Neuronal stem cell (in vitro differentiated cells): ENCODE measurements at regions not wholly inside any gene's neighbourhood (a gene's known extent, or its start where the extent isn't known, plus 50 kb on each side); places are given as distances from the start of the nearest gene placed in this dataset.

ENCODE experiments used
- DNase-seq: peaks from one replicate; pipeline ENCODE4 v3.0.0-alpha.2; 2013; ENCODE audit warnings: low spot score
- H2AFZ ChIP-seq: one replicate; pipeline ENCODE4 v1.6.1; 2013; ENCODE audit warnings: mild to moderate bottlenecking, low read length, inconsistent platforms
- H2AK5ac ChIP-seq: 2 replicates; pipeline ENCODE4 v1.6.1; 2013; ENCODE audit warnings: low read depth, mild to moderate bottlenecking, inconsistent platforms, low read length, moderate library complexity, mixed read lengths
- H2BK120ac ChIP-seq: 2 replicates; pipeline ENCODE4 v1.6.1; 2013; ENCODE audit warnings: low read depth, mild to moderate bottlenecking, inconsistent platforms, low read length, moderate library complexity, mixed read lengths
- H2BK12ac ChIP-seq: one replicate; pipeline ENCODE4 v1.6.1; 2013; ENCODE audit warnings: low read length, inconsistent platforms
- H2BK15ac ChIP-seq: 2 replicates; pipeline ENCODE4 v1.6.1; 2013; ENCODE audit warnings: mild to moderate bottlenecking, low read length, inconsistent platforms, mixed read lengths
- H2BK5ac ChIP-seq: one replicate; pipeline ENCODE4 v1.6.1; 2013; ENCODE audit warnings: inconsistent platforms, mild to moderate bottlenecking, low read length, moderate library complexity
- H3K14ac ChIP-seq: one replicate; pipeline ENCODE4 v1.6.1; 2013; ENCODE audit warnings: low read length, inconsistent platforms
- H3K18ac ChIP-seq: 2 replicates; pipeline ENCODE4 v1.6.1; 2013; ENCODE audit warnings: low read length, inconsistent platforms
- H3K23ac ChIP-seq: 2 replicates; pipeline ENCODE4 v1.6.1; 2013; ENCODE audit warnings: low read depth, mild to moderate bottlenecking, mixed read lengths, low read length, inconsistent platforms; ENCODE audit not compliant: poor library complexity
- H3K27ac ChIP-seq: replicated peaks from 3 replicates; pipeline ENCODE4 v1.5.1; 2013; ENCODE audit warnings: low read length, inconsistent platforms
- H3K27me3 ChIP-seq, 3 experiments: 2 replicates each; pipeline ENCODE4 v1.6.1; 2013; ENCODE audit warnings: low read length in 3 of 3, mild to moderate bottlenecking in 2 of 3, inconsistent platforms in 1 of 3, low read depth in 1 of 3, mixed read lengths in 1 of 3, moderate library complexity in 1 of 3; ENCODE audit not compliant: control insufficient read depth in 3 of 3, insufficient read depth in 3 of 3
- H3K36me3 ChIP-seq, 2 donors: replicated peaks in 1 of 2; 2 replicates each; pipeline ENCODE4 v1.6.1; 2013; ENCODE audit warnings: low read length in 2 of 2; ENCODE audit not compliant: control insufficient read depth in 2 of 2, insufficient read depth in 2 of 2
- H3K4ac ChIP-seq: 2 replicates; pipeline ENCODE4 v1.6.1; 2013; ENCODE audit warnings: inconsistent platforms, mild to moderate bottlenecking, low read length, moderate library complexity
- H3K4me1 ChIP-seq, 2 donors: 1 replicate in 1 of 2; 2 replicates in 1 of 2; pipeline ENCODE4 v1.6.1; 2013; ENCODE audit warnings: low read length in 2 of 2, low read depth in 1 of 2; ENCODE audit not compliant: control insufficient read depth in 2 of 2, insufficient read depth in 1 of 2
- H3K4me2 ChIP-seq: one replicate; pipeline ENCODE4 v1.6.1; 2013; ENCODE audit warnings: mild to moderate bottlenecking, low read length, inconsistent platforms; ENCODE audit not compliant: insufficient read depth, poor library complexity, severe bottlenecking
- H3K4me3 ChIP-seq, 2 donors: 2 replicates each; pipeline ENCODE4 v1.5.1; 2013; ENCODE audit warnings: low read length in 2 of 2, mild to moderate bottlenecking in 2 of 2, inconsistent platforms in 1 of 2, moderate library complexity in 1 of 2
- H3K79me1 ChIP-seq: one replicate; pipeline ENCODE4 v1.6.1; 2013; ENCODE audit warnings: low read depth, mild to moderate bottlenecking, inconsistent platforms, low read length, moderate library complexity
- H3K9ac ChIP-seq: one replicate; pipeline ENCODE4 v1.6.1; 2013; ENCODE audit warnings: mild to moderate bottlenecking, low read depth, low read length, inconsistent platforms; ENCODE audit not compliant: poor library complexity
- H3K9me3 ChIP-seq, 2 donors: replicated peaks in 1 of 2; 2 replicates each; pipeline versions ENCODE3 to v1.6.1; 2013; ENCODE audit warnings: low read length in 2 of 2, mild to moderate bottlenecking in 2 of 2, inconsistent platforms in 1 of 2, low read depth in 1 of 2, mixed read lengths in 1 of 2, moderate library complexity in 1 of 2; ENCODE audit not compliant: control insufficient read depth in 2 of 2, insufficient read depth in 1 of 2
- H4K8ac ChIP-seq: one replicate; pipeline ENCODE4 v1.6.1; 2013; ENCODE audit warnings: low read depth, mild to moderate bottlenecking, inconsistent platforms, low read length, moderate library complexity
- H4K91ac ChIP-seq: one replicate; pipeline ENCODE4 v1.6.1; 2013; ENCODE audit warnings: low read length, low read depth, mild to moderate bottlenecking, inconsistent platforms; ENCODE audit not compliant: poor library complexity
- WGBS, 2 donors: extraction: QIAGEN DNeasy Blood & Tissue Kit; methylation state at CpG; one replicate each; pipeline ENCODE4 v1.1.7; 2013; ENCODE audit warnings: missing lambda C conversion rate in 2 of 2, mixed read lengths in 1 of 2; ENCODE audit not compliant: insufficient read length in 2 of 2, insufficient replicate concordance in 1 of 2; ENCODE audit errors: extremely low coverage in 2 of 2; 5-methylcytosine and 5-hydroxymethylcytosine counted together

DNA sequence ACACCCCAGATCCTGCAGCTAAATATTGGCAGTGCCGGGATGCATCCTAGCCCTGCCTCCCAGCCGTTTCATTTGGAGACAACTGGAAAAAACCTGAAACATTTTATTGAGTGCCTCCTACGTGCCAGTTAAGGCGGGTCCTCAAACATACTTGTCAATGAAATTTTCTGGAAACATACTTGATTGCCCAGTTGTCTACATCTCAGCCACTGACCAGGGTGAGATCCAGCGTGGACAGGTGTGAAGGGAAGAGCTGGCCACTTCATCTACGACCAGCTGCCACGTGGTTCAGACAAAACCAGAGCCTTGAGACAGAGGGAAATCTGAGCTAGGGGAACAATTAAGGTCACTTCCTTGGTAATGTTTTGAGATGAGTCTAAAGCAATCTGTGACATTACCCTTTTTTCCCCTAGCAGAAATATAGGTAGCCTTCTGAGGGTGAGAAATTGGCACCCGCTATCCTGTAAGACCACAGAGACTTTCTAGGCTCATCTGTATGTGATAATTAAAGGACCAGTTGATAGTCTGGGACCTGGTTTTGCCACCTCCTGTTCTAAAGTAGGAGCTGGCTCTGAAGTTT, 116.3 kb upstream of the MTHFD1L start:
- no peaks in the 10 kb centered on the region for H3K79me1 ChIP-seq
- H3K27ac ChIP-seq: no peak overlapping the region
- H3K18ac ChIP-seq: no peak overlapping the region
- no peak overlapping the region for H3K4ac ChIP-seq
- no peak overlapping the region for H3K4me3 ChIP-seq
- no peak overlapping the region for H2AFZ ChIP-seq
- H3K4me2 ChIP-seq: no peak overlapping the region
- H2BK12ac ChIP-seq: no peak overlapping the region
- no peak overlapping the region for H2BK5ac ChIP-seq
- H3K23ac ChIP-seq: no peak overlapping the region
- H3K4me1 ChIP-seq: peaks cover 6 to 9% of the 10 kb centered on the region in 2 donors
- H2BK15ac ChIP-seq: no peak overlapping the region
- no peak overlapping the region for H3K9ac ChIP-seq
- no peak overlapping the region for H4K8ac ChIP-seq
- H3K14ac ChIP-seq: no peak overlapping the region
- H4K91ac ChIP-seq: no peak overlapping the region
- peaks cover 0 to 28% of the 10 kb centered on the region in 2 donors for H3K36me3 ChIP-seq
- no CpG with 5 or more reads among the region's 8 CpGs for WGBS, 2 donors
- no peaks in the 10 kb centered on the region for H3K27me3 ChIP-seq
- no peak overlapping the region for H2BK120ac ChIP-seq
- no peaks in the 10 kb centered on the region for H3K9me3 ChIP-seq
- DNase-seq: no peak
- H2AK5ac ChIP-seq: no peak overlapping the region

DNA sequence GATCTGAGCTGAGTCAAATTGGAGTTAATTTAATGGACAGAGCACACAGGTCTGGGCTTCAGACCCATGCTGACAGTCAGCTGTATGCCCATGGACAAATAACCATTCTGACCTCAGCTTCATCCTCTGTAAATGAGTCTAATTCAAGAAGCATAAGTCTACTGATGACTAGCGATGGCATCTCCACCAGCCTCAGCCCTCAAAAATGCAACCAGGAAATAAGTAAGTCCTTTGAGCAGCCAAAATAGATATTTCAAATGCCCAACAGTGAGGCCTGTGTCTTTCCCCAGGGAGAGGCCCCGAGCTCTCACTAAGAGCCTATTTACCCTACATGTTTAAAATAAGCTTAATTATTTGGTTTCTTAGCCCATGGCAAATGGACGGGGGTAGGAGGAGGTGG, 114.2 kb upstream of the MTHFD1L start:
- H4K8ac ChIP-seq: no peak overlapping the region
- peaks cover 17 to 22% of the 10 kb centered on the region in 2 donors for H3K4me1 ChIP-seq
- no peak overlapping the region for H3K4ac ChIP-seq
- H3K27ac ChIP-seq: no peak overlapping the region
- no peak overlapping the region for H3K14ac ChIP-seq
- H3K23ac ChIP-seq: no peak overlapping the region
- no peaks in the 10 kb centered on the region for H3K27me3 ChIP-seq
- H3K4me2 ChIP-seq: no peak overlapping the region
- H3K36me3 ChIP-seq: peaks cover 0 to 22% of the 10 kb centered on the region in 2 donors
- no peak overlapping the region for H2BK15ac ChIP-seq
- no CpG with 5 or more reads among the region's 3 CpGs for WGBS, 2 donors
- H3K9ac ChIP-seq: no peak overlapping the region
- no peaks in the 10 kb centered on the region for H3K79me1 ChIP-seq
- no peak overlapping the region for H2AFZ ChIP-seq
- H3K9me3 ChIP-seq: no peaks in the 10 kb centered on the region
- H3K18ac ChIP-seq: no peak overlapping the region
- H2AK5ac ChIP-seq: no peak overlapping the region
- no peak overlapping the region for H2BK120ac ChIP-seq
- H2BK12ac ChIP-seq: no peak overlapping the region
- no peak overlapping the region for H3K4me3 ChIP-seq
- DNase-seq: no peak
- no peak overlapping the region for H4K91ac ChIP-seq
- no peak overlapping the region for H2BK5ac ChIP-seq

DNA sequence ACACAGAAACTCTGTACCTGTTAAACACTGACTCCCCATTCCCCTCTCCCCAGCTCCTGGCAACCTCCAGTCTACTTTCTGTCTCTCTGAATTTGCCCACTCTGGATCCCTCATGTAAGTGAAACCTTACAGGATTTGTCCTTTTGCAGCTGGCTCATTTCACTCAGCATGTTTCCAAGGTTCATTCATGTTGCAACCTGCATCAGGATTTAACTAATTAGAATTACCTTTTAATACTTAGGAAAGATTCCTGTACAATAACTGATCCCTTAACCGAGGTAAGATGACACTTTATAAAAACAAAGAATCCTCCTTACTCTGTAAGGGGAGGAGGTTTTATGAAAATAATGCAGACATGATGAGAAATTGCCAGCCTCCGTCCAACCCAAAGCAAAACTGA, 113.1 kb upstream of the MTHFD1L start:
- H3K4me2 ChIP-seq: no peak overlapping the region
- H3K18ac ChIP-seq: no peak overlapping the region
- H2BK120ac ChIP-seq: no peak overlapping the region
- H3K4ac ChIP-seq: no peak overlapping the region
- no peak overlapping the region for H2BK5ac ChIP-seq
- H3K36me3 ChIP-seq: peaks cover 0 to 19% of the 10 kb centered on the region in 2 donors
- no peaks in the 10 kb centered on the region for H3K9me3 ChIP-seq
- no peak for DNase-seq
- H2AK5ac ChIP-seq: no peak overlapping the region
- H3K9ac ChIP-seq: no peak overlapping the region
- H3K23ac ChIP-seq: no peak overlapping the region
- H2AFZ ChIP-seq: no peak overlapping the region
- H3K27ac ChIP-seq: peak overlapping the region; percentile 83
- H4K8ac ChIP-seq: no peak overlapping the region
- no peaks in the 10 kb centered on the region for H3K79me1 ChIP-seq
- H2BK15ac ChIP-seq: no peak overlapping the region
- no peak overlapping the region for H4K91ac ChIP-seq
- H2BK12ac ChIP-seq: no peak overlapping the region
- no peaks in the 10 kb centered on the region for H3K27me3 ChIP-seq
- H3K14ac ChIP-seq: no peak overlapping the region
- peaks cover 19 to 24% of the 10 kb centered on the region in 2 donors for H3K4me1 ChIP-seq
- H3K4me3 ChIP-seq: no peak overlapping the region
- no CpG with 5 or more reads among the region's 2 CpGs for WGBS, 2 donors

DNA sequence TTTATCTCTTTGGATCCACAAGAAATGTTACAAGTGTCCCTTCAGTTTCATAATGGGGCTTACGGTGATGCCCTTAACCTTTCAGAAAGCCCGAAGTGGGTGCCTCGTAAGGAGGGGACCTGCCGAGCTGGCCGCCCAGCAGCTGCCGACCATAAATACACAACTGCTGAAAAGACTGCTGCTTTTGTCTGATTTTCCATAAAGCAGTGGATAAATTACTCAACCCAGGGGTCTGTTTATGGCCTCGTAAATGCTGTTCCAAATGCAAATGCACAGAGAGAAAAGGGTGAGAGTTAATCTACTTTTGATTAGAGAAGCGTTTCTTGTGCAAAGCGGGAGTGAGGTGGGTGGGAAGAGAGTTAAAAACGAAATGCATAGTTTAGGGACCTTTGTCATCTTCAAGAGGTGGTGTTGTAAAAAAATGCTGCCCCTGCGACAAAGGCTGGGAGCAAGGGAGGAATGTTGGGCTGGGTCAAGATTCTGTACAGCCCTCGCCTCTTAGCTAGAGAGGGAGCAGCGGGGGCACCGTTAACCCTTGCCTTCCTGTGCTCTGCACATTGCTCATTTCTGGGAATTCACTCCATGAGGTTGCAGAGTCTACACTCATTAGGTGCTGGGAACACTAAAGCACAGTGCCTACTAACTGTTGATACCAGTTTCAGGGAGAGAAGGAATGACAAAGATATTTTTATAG, 112.0 kb upstream of the MTHFD1L start:
- Histone ChIP-seq H3K79me1 (no peaks in the 10 kb centered on the region), H3K23ac (no peak overlapping the region), H2BK5ac (peak overlapping the region; percentile 67), H4K8ac (no peak overlapping the region), H3K18ac (no peak overlapping the region), H3K4ac (no peak overlapping the region), H2AFZ (peak overlapping the region; percentile 48), H3K4me2 (peak overlapping the region; percentile 35), H3K27me3 (no peaks in the 10 kb centered on the region), H3K27ac (peak overlapping the region; percentile 83), H3K36me3 (peaks cover 0 to 14% of the 10 kb centered on the region in 2 donors), H3K9ac (no peak overlapping the region), H3K14ac (no peak overlapping the region), H2AK5ac (no peak overlapping the region), H2BK120ac (no peak overlapping the region), H3K9me3 (no peaks in the 10 kb centered on the region), H3K4me1 (peaks cover 19 to 24% of the 10 kb centered on the region in 2 donors), H2BK15ac (no peak overlapping the region), H2BK12ac (no peak overlapping the region), H4K91ac (no peak overlapping the region), H3K4me3 (peak overlapping the region in 1 of 2 donors; percentile 32)
- WGBS, 2 donors: no CpG with 5 or more reads among the region's 14 CpGs
- peak; percentile 59 for DNase-seq
